ENCODE measurements at regions not wholly inside any gene's neighbourhood (a gene's known extent, or its start where the extent isn't known, plus 50 kb on each side); places are given as distances from the start of the nearest gene placed in this dataset.

DNA sequence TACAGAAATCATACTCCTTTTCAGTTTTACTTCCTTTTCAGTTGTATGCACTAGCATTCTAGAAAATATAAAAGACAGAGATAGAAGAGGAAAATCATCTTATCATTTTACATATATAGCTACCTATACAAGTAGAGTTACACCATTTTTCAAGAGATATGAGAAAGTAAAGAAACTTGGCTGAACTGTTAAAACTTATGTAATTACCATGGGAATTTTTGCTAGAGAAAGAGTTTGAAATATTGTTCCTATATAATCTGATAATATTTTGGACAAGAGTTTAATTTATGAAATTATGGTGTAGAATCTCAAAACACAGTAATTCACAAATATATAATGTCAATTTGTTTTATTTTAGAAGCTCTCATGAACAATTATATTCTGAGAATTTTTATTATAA, 180.8 kb downstream of the PLPPR4 start:
- DNase-seq: no peak

DNA sequence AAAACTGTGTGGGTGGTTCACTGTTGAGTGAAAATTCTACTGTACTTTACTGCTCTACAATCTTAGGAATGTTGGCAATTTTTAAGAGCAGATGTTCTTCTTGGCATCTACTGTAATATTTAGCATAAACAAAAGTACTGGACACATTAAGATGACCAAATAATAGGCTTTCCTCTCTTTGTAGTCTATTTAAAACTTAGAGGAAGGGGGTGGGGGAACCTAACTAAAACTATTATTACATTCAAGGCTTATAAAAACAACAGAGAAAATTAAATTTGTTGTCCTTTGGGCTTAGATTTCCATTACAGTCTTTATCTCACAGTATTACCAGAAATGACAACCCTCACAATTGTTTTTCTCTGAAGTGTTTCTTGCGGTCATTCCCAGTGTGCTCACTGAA, 181.2 kb downstream of the PLPPR4 start:
- no peak for DNase-seq

DNA sequence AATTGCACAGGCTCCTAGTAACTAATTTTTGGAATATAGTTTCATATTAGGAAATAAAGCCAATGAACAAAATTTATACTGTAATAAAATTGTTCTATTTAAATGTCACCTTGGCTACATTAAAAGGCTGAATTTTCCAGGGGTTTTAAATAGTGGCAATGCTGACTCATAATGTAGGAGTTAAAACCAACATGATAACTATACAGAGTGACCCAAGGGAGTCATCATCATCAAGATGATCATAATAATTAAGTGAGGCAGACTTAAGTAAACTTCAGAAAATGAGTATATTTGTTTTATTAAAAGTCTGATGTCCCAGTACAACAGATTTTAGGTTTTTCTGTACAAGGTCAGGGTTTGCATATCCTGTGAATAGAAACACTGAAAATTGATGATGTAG, 183.4 kb downstream of the PLPPR4 start:
- DNase-seq: no peak

DNA sequence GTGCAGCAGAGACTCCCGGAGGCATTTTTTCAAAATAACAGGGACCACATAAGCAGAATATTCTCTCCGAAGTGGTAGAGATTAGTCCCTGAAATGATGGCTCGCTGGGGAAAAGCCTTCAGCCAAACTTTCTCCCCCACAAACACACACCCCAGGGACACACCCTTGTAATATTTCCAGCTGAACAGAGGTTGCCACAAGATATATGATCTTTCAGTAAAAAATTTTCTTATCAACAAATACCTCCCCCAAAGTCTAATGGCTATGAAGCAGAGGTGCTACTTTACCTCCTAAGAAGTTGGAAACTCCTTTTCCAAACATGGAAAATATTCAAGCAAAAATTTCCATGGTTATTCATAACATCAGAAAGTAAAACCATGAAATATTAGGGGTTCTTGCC, 190.2 kb upstream of the PALMD start:
- no peak for DNase-seq

DNA sequence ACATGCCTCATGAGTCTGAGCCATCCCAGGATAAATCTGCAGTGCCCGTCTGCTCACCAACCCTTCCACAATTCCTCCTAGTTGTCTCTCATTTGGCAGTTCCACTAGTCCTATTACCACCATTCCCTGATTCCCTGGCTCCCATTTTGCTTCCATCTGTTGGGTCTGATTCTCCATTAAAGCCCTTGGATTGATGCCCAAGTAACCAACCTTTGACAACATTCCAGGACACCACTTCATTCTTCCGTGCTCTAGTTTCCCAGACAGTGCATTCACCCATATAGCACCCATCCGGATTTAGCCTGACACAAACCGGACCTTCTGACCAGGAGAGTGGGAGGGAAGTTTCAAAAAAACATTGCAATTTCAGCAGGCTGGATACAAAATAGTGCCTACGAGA, 189.4 kb upstream of the PALMD start:
- DNase-seq: no peak

DNA sequence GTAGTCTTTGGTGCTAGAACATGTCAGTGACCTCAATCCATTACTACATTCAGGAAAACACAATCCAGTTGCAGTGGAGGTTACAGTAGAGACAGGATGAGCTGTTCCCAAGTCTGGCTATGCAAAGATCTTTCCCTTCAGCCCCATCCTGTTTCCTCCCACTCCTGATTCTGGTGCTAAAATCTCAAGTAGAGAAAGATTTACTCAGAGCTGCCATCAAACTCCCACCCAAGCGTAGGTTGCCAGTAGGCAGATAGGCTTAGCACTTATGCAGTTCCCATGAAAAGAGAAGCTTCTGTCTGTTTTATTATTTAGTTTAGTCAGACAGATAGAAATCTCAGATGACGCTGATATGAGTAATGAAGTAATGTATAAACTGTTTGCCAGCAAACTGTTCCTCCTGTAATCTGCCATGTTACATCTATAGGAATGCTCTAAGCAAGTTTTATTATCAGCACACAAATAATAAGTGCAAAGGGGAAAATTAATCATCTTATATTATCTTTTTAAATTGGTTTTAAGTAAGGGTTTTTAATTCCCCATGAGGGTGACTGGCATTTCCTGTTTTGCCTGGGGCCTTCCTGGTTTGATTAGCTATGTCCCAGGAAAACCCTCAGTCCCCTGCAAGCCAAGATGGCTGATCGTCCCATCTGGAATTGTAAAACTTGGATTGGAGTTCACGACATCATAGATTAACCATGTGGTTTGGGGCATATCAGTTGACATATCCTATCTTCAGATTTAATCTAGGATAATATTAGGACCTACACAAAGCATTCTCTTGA, 188.3 kb upstream of the PALMD start:
- no peak for DNase-seq

DNA sequence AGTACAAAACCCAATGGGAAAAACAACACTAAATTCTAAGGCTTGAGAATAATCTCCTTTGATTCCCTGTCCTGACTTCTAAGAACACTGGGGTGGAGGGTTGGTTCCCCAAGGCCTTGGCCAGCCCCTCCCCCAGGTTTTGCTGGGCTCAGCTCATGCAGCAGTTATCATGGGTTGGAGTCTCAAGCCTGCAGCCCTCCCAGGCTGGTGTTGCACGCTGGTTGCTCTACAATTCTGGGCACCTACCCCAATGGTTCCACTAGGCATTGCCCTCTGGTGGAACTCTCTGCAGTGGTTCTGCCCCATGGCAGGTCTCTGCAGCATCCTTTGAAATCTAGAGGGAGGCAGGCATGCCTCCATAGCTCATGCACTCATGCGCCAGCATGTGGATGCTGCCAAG, 184.4 kb upstream of the PALMD start:
- no peak for DNase-seq

DNA sequence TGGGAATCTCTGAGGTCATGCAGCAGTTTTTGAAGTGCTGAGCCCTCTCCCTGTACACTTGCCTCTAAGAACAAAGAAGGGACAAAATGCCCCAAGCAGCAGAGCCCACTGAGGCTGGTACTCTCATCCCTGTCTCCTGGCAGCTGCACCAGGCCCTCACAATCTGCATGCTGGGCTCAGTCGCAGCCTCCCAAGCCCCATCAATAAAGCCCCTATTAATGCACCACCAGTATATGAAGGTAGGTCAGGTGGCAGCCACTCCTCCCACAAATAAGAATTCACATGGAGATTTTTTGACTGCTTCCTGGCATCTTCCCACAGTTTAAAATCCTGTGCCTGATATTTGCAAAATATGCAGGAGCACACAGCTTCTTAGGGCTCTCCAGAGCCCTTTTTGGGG, 181.2 kb upstream of the PALMD start:
- no peak for DNase-seq

DNA sequence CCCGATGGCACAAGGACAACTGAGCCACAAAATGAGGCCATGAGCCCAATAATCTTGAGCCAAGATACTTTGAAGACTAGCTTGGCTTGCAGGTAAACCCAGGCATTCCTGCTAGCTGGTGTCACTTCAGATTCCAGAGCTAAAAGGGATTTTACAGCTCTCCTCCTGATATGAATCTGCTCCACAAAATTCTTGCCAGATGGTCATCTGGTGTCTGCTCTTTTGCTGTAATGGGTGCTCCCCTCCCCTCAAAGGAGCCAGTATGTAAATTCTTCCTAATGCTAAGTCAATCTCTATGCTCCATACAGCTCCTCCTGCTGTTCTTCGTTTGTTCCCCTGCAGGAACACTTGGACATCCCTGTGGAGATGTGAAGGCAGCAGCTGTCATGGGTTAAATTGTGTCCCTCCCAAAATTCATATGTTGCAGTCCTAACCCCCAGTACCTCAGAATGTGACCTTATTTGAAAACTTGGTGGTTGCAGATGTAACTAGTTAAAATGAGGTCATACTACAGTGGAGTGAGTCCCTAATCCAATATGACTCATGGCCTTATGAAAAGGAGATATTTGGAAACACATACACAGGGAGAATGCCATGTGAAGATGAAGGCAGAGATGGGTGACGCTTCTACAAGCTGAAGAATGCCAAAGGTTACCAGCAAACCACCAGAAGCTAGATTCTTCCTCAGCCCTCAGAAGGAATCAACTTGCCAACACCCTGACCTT, 180.6 kb upstream of the PALMD start:
- no peak for DNase-seq

DNA sequence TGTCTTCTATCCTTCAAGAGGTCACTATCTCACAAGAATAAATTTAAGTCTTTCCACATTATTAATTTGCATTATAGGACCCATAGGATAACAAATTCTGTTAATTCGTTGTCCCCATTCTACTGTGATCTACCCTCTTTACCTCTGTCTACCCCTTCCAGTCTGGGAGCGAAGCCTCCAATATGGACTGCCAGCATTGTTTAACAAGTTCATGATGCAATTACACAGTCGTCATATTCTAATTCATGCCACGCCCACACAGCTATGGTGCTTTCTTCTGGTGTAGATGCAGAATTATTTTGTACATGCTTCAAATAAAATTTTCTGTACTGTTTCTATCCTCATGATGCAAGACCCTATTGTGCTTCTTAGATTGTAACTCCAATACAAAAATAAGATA, 178.3 kb upstream of the PALMD start:
- DNase-seq: no peak

DNA sequence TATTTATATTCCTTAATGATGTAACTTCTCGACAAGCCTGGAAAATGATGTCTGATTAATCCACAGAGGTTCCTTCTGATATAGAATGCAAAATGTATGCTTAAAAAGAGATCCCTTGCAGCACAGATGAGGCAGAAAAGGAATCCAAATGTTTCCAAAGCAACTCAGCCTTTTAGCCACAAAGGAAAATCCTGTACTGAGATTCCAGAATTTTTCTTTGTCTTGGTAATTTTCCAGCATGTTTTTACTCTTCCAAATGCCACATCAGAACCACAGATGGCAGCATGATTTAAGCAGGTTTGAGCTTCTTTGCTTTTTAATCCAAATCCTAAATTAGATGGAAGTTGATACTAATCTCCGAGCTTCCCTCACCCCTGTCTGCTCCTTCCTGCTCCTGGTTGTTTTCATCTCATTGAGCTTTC, 176.4 kb upstream of the PALMD start:
- DNase-seq: no peak

DNA sequence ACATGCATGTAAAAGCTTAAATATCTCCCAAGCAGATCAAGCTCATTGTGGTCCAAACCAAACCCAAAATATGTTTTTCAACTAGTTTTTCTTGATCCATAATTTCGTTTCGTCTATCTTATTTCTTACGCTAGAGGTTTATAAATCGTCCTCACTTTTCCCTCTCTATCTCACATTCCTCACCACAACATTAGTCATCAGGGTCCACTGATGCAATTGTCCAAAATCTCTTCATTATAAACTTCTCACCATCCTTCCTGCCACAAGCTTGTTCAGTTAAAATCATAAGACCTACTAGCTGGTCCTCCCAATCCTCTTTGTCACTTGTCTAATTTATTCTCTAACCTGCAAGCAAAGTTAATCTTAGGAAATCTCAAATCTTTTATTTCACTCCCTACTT, 173.0 kb upstream of the PALMD start:
- DNase-seq: no peak

DNA sequence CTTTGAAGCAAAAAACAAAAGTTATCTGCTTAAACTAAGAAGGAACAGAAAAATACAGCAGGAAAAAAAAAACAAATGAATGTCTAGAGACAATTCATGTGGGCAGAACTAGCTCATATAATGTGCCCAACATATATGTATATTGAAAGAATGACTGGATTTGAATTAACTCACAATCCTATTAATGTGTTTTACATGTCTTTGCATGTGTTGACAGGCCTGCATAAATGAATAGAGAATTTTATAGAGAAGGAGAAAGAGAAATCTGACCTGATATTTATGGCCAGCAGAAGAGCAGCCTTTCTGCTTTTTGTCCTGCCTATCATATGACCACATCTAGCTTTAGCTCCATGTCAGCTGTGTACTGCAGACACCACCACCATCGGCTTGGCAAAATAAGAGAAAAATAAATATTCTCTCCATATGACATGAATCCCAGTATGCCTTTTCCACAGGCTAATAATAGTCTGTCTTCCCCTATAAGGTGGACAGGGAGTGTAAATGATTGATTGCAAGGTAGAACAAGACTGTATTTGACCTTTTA, 171.5 kb upstream of the PALMD start:
- no peak for DNase-seq

DNA sequence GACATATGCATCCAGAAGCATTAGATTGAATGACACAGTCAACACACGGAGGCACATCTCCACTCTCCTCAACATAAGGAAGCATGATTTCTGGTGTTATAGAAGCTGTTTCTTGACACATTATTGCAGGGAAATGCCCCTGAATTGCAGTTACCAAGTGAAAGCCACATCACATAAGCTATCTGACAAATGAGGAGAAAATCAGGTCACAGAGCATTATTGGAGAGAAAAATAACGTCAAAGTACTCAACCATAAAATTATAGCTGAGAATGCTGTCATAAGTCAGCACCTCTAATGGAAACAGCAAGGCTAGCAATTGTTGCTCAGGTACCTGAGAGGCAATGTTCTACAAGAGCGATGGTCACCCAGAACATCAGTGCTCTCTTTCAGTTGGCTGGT, 169.9 kb upstream of the PALMD start:
- no peak for DNase-seq

DNA sequence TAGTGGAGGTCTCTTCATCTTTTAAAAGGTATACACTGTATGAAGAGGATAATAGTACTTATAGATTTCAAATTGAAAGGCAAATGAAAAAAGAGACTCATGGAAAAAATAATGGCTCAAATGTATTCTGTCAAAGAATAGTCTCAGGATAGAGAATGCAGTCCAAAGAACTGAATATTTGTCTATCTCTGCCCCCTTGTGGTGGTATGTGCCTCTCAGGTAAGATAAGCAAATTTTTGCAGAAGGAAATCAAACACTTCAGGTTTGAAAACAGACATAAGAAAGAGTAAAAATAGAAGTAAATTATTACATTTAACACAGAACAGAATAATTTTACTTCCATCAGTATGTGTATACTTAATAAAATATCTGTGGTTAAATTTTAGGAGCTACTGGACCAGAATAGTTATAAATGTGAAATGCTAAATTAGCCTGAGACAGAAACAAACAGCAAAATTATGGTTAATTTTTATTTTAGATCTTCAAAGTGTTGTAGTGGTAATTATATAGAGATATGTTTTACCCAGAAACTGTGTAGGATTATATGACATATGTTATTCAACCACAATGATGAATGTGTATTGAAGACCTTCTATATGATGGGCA, 164.4 kb upstream of the PALMD start:
- DNase-seq: peak; percentile 15

DNA sequence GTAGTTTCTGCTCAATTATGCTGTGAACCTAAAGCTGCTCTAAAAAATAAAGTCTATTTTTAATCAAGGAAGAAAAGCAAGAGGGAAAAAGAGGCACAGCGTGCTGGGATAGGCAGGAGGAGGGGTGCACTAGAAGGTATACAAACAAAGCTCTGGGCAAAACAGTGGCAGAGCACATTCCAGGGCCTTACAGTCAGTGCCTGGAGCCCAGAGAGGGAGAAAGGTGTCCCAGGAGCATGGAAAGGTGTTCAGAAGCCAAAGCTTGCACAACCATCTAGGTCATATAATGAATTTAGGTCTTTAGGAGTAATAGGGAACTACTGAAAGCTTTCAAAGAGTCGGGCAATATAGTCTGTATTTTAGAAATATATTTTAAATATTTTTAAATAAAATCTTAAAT, 163.6 kb upstream of the PALMD start:
- DNase-seq: no peak

DNA sequence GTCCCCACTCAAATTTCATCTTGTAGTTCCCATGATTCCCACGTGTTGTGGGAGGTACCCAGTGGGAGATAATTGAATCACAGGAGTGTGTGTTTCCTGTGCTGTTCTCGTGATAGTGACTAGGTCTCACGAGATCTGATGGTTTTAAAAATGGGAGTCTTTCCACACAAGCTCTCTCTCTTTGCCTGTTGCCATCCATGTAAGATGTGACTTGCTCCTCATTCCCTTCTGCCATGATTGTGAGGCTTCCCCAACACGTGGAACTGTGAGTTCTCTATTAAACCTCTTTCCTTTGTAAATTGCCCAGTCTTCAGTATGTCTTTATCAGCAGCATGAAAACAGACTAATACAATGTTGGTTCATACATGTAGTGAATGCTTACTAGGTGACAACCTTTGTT, 163.2 kb upstream of the PALMD start:
- no peak for DNase-seq

DNA sequence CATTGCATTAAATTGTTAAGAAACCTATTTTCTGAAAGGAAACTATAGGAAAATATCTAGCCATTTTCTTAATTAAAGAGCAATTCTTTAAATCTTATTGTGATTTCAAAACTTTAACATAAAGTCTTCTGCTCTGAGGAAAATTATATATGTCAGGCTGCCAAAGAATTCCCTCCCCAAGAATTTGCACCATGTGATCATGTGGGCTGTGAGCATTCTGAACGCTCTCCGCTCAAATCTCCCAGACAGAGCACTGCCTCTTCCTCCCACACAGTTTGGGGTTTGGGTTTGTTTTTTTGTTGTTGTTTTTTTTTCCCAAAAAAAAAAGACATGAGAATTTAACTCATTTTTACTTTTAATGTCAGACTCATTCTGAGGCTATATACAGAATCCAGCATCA, 155.9 kb upstream of the PALMD start:
- no peak for DNase-seq

DNA sequence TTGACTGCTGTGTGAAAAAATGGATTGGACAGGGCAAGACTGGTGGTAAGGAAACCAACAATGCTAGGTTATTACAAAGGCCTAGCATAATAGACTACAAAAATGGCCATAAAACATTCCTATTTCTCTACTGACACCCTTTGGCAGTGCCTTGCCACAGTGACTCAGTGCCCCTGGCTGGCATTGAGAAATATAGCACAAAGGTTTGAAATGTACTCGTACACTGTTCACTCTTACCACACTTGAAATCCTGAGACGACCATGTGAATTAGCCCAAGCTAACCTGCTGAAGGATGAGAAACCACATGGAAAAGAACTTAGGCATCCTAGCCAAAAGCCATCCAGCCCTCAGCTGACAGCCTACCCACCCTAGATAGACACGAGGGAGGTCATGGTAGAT, 149.8 kb upstream of the PALMD start:
- DNase-seq: no peak

DNA sequence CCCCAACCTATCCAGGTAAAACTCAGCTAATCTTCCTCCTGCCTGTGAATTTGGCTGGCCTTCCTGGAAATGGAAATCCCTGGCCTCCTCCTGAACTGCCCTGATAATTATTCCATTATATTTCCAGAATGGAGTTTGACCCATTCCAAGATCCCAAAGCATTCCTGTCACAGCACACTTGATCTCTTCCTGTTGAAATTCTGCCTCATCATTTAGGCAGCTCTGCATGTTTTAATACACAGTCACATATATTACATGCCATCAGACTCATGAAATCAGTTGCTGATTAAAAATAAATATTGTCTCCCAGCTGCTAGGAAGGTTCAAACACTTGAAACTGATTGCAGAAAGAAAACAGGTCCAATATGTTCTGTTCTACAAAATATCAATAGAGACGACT, 148.2 kb upstream of the PALMD start:
- no peak for DNase-seq

DNA sequence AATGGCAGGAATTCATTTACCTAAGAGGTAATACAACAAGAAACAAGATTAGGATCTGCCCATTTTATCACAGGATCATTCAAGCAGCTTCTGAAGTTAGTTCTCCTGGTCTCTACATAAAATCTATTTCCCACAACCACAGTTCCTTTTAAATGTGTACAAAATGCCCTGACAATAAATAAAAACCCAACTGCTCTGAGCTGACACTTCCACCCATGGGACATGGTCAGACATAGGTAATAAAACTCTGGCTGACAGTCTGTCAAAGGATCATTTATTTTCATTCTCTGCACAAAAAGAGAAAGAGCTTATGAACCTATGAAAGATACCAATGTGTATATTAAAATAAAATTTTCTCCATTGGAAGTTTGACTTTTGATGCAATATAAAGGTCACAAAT, 145.4 kb upstream of the PALMD start:
- no peak for DNase-seq

DNA sequence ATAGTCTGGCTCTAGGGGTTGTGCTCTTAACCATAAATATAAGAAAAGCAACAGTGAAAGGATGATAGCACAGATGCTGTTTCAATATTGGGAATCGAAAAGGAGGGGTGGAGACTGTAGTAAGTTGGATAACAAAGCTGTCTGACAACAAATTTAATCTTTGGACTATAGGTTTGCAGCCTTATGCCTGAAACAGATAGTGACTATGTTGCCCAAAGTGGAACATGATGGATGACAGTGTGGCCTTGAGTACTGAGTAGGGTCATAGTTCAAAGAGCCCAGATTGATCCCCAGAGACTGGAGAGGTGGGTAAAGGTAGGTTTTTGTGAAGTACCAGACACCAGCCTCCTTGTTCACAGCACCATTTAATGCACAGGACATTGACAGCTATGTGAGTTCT, 144.0 kb upstream of the PALMD start:
- no peak for DNase-seq

DNA sequence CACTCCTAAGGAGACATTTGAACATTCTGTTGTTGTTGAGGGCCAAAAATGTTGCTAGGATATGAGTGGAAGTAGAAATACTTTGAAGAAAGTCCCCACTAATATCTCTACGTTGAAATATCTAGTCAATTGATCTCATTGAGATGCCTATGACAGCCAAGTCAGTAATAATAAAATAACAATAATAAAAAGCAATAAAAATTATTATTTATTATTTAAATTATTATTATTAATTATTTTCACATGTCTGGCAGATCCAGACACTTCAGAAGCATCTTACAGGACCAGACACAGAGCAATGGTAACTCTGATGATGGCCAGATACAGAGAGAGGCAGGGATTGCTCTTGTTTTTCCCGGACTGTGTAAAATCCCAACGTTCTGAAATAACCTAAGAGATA, 143.5 kb upstream of the PALMD start:
- DNase-seq: no peak

DNA sequence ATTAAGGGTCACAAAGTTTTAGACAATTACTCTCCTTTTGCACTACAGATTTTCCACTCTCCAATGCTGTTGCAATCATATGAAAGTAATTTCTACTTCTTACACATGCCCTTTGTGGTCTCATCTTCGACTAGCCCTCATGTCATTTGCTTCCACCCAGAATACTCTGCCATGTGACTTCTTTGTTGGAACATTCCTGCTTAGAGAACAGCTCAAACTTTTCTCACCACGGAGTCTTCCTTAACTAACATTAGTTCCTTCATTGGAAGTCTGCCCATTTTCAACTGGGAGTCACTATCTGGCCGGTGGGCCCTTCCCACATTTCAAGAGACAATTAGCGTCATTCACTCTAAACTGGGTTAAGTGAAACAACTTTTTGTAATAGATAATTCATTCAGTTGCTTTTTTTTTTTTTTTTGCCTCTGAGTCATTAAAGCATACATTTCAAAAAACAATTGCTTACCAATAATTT, 142.6 kb upstream of the PALMD start:
- DNase-seq: no peak

Measured in activated naive CD4-positive, alpha-beta T cell treated with anti-CD3 and anti-CD28 coated beads, Interleukin-2, amount 50 U/mL, for 16 hours (primary cell).